HUDEP-2 (cell line): ENCODE measurements at regions not wholly inside any gene's neighbourhood (a gene's known extent, or its start where the extent isn't known, plus 50 kb on each side); places are given as distances from the start of the nearest gene placed in this dataset.
"Not testable (repeated sequence)": the region's sequence is repeated elsewhere in the genome, so short reads cannot be mapped to it uniquely, and the experiment has no call there.

Experiments
- DNase-seq, 76 experiments: peaks; one replicate each; lab custom pipeline; 2025; ENCODE audit not compliant: unreplicated experiment in 76 of 76; lab: John Stamatoyannopoulos, UW

- no peak for DNase-seq
Measured at GRCh38 chr4:18105030-18106011, 83.8 kb upstream of the LCORL start.

GRCh38 chr4:18103876-18104605, 82.5 kb upstream of the LCORL start:
- DNase-seq, result no peak

- DNase-seq, result no peak
Measured at GRCh38 chr4:18100657-18101056, 79.1 kb upstream of the LCORL start.

GRCh38 chr4:18090447-18090846, 68.9 kb upstream of the LCORL start:
- DNase-seq, result not testable (repeated sequence)

- no peak for DNase-seq
Measured at GRCh38 chr4:18082236-18082635, 60.7 kb upstream of the LCORL start.

GRCh38 chr4:18081708-18082107, 60.2 kb upstream of the LCORL start:
- no peak for DNase-seq

GRCh38 chr4:18077808-18078207, 56.3 kb upstream of the LCORL start:
- no peak for DNase-seq

GRCh38 chr4:18075823-18076433, 54.4 kb upstream of the LCORL start:
- DNase-seq, result peak in 41 of 76 experiments; percentile 0 to 53 (median 14)

GRCh38 chr4:18071894-18072293, 50.3 kb upstream of the LCORL start:
- no peak for DNase-seq
